SKM-1 treated with dmso at 0.1 percent for 144 hours (cell line): ENCODE measurements at regions not wholly inside any gene's neighbourhood (a gene's known extent, or its start where the extent isn't known, plus 50 kb on each side); places are given as distances from the start of the nearest gene placed in this dataset.

Source experiments
- DNase-seq: peaks from one replicate; lab custom pipeline; 2025; ENCODE audit not compliant: unreplicated experiment; lab: John Stamatoyannopoulos, UW

DNA sequence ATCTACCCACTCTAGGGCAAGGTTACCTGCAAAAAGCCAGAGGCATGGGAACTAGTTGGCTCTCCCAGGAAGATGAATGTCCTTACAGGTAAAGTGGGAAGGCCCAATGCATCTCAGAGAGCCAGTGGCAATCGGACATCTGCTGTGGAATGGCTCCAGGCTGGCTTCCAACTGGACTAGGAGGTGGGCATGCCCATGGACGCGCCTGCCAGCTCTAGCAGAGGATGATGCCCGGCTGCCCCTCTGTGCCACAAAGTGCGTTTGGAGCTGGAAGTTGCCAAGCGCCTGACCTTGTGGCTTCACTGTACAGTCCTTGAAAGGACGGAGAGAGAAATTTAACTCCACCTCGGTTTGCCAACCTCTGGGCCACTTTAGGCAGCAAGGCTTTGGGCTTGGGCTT is 84.4 kb downstream of the NR2F2 start:
- no peak for DNase-seq

DNA sequence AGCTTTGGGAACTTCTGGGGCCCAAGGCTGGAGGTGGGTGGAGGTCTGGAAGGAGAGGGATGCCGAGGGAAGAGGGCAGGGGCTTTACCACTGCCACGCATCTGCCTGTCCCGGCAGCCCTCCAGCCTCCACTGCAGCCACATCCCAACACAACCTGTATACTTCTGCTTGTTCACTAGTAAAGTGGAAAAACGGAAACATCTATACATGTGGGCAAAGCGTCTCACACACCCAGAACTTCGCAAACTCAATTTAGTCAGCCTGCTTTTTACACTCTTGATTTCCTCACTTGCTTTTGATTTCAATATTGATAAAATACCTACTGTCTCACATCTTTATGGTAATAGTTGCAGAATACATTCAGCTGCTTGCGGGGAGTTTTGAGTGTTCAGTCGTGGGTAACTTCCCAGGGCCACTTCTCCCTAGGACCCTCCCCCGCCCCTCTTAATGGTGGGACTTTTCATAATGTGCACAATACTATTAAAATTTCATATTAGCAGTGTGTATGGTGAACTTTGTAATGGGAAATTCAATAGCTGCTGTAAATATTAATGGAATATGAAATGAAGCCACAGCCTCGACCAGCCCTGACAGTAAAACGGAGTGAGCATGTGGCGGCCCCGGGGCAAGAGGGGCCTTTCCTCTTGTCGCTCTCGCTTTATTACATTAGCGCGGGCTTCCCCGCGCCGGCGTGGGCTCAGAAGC is 85.2 kb downstream of the NR2F2 start:
- no peak for DNase-seq

DNA sequence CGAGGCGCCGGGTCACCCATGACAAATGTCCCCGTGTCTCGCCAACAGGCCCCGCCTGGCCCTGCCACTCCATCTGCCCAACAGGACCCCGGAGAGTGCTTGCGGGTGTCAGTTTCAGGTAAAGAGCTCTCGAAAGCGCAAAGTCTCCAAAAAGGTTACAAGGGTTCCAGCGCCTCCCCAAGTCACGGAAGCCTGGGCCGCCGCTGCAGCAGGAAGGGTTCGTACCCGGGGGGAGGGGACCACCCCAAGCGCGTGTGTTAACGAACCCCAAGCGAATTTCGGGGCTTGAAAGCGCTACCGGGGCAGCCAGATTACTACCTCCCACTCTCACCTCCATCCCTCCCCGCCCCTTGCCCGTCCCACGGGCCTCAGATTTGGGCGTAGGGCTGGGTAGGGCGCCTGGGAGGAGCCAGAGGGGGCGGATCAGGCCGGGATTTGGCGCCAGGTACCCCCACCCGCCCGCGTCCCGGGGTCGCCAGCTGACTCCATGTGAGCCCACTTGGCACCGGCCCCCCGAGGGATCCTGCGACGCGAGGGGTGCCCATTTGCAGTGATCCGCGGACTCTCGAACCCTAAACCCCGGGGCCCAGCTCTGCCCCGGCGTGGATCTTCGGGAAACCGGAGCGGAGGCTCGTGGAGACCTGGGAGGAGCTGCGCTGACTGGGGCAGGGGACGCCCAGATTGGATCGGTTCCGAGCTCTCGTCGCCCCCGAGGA is 85.9 kb downstream of the NR2F2 start:
- no peak for DNase-seq

GRCh38 chr15:96416934-96417759 is 86.6 kb downstream of the NR2F2 start:
- no peak for DNase-seq

DNA sequence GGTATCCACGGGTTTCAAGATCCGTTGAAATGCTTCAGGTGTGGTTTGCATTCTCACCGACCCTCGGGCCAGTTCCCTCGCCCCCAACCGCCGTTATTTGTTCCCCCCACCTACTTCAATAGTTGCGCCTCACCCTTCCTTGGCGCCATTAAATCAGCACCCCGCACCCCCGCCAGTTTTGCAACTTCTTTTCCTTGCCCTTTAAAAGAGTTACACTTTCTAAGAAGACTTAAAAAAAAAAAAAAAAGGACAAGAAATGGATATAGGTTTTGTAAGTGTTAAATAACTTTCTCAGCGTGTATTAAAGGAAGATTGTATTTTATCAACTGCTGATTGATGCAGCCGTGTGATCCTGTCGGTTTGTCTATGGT is 87.2 kb downstream of the NR2F2 start:
- DNase-seq = no peak

GRCh38 chr15:96418146-96418545 is 87.6 kb downstream of the NR2F2 start:
- DNase-seq = no peak

- no peak for DNase-seq
These were observed 90.7 kb downstream of the NR2F2 start for GRCh38 chr15:96421178-96421601.

- DNase-seq = no peak
These were observed 91.6 kb downstream of the NR2F2 start for GRCh38 chr15:96422125-96422524.

- DNase-seq = no peak
These were observed 94.2 kb downstream of the NR2F2 start for GRCh38 chr15:96424674-96425073.

DNA sequence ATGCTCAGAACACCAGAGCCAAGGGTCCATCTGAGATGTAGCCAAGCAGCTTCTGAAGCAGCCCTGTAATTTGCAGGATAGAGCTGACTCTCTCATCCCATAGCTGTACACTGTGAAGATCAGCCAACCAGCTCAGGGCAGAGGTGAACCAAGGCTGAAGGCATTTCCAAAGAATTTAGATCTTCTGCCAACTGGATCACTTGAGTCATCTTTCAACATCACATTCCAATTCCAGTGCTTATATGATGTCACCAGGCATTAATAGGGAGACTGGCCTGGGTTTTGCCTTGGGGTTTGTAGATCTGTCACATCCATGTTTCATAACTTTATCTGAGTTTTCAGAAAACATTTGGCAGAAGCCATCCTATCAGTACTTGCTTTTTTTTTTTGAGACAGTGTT is 98.2 kb downstream of the NR2F2 start:
- no peak for DNase-seq

- no peak for DNase-seq
These were observed 101.3 kb downstream of the NR2F2 start for GRCh38 chr15:96431786-96432185.

- DNase-seq = no peak
These were observed 104.5 kb downstream of the NR2F2 start for GRCh38 chr15:96435022-96435421.

DNA sequence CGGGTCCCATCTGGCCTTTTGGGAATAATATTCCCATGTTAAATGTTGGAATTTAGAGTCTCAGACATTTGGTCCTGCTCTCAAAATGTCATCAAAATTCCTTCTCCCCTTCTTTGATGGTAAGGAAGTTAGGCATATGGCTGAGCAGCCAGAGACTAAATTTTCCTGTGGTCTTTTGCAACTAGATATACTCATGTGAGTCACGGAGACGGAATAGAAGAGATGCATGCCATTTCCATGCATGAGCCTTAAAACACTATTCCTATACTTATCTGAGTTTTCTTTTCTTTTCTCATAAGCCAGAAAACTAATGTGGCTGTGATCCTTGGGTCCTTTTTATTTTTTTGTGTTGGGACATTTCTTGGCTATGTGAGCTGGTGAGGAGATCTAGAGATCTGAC is 105.3 kb downstream of the NR2F2 start:
- no peak for DNase-seq

- DNase-seq = no peak
These were observed 110.5 kb downstream of the NR2F2 start for GRCh38 chr15:96440978-96441377.

DNA sequence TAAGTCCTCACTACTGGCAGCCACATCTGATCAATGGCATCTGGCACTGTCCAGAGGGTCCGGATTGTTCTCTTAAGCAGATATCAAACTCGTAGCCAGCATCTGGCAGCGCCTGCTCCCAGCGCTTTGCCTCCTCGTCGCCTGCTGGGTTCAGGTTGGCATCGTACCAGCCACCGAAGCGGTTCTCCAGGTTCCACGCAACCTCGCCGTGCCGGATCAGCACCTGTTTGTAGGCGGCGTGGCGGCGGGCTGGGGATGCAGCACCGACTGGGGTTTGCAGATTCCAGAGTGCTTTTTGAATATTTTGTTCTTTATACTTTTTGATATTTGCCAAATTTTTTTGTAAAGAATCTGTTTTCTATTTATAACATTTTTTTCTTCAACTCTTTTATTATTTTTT is 111.6 kb downstream of the NR2F2 start:
- DNase-seq = no peak

GRCh38 chr15:96444865-96445264 is 114.4 kb downstream of the NR2F2 start:
- DNase-seq = no peak

DNA sequence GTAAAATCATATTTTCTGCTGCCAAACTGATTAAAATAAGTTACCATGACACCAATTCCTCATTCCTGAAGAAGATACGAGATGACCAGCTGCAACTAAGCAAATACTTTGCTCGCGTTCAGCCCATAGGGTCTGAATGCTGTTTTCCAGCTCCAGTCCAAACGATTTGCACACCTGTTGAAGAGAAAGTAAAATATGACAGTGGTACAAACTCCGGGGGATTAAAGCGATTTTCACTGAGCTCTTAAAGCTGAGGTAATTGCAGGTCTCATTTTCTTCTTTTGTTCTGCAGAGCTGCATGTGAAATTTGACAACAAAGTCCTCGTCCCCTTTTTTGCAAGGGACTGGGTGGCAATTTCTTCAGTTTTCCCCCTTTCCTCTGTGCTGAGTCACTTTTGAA is 118.4 kb downstream of the NR2F2 start:
- no peak for DNase-seq

DNA sequence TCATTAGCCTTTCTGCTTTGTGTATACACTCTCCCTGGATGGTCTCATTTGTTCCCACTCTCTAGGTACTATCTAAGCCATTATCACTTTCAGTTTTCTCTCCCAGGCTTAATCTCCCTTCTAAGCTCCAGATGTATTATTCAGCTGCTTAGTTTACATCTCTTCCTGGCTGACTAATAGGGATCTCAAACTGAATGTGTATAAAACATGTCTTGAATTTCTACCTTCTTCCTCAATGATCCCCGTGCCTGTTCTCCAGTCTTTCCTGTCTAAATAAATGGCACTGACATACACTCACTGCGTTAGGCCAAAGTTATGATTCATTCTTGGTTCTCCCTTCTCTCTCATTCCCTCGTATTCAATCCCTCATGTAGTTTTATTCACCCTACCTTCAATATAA is 127.3 kb downstream of the NR2F2 start:
- DNase-seq = no peak

DNA sequence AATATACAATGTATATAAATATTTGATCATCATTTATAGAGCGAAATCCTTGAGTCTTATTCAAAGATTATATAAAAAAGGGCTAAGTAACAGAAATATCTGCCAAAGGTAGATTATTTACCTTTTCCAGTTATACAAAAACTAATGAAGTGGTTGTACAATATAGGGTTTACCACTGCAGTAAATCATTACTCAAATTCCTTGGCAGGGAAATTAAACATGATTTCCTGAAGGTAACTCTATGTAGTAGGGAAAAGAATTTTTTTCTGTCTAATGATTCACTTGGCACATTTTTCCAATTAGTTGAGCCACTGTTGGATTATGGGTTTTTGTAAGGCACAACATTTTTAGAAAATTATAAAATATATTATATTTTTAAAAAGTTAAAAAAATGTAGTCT is 129.6 kb downstream of the NR2F2 start:
- DNase-seq = no peak

GRCh38 chr15:96462768-96463750 is 132.6 kb downstream of the NR2F2 start:
- no peak for DNase-seq
